Tibial nerve (tissue), 4 donors: ENCODE measurements at regions not wholly inside any gene's neighbourhood (a gene's known extent, or its start where the extent isn't known, plus 50 kb on each side); places are given as distances from the start of the nearest gene placed in this dataset.

Experiments used
- DNase-seq, 2 donors: peaks; one replicate each; pipeline ENCODE4 v3.0.0-alpha.2; 2019; ENCODE audit warnings: low spot score in 2 of 2
- H3K27ac ChIP-seq, 4 donors: fragments of 200-600 bp; sonication (generic) in 3 of 4; one replicate each; pipeline ENCODE4 v1.5.1; 2017 to 2019; ENCODE audit warnings: mild to moderate bottlenecking in 1 of 4
- H3K27me3 ChIP-seq, 2 donors: fragments of 200-600 bp; sonication (generic) in 1 of 2; one replicate each; pipeline versions ENCODE4 v1.5.1 to v1.6.0; 2017 to 2019
- H3K36me3 ChIP-seq, 3 donors: fragments of 200-600 bp; sonication (generic); one replicate each; pipeline ENCODE4 v1.5.1; 2018 to 2019
- H3K4me1 ChIP-seq, 4 donors: fragments of 200-600 bp; sonication (generic) in 3 of 4; one replicate each; pipeline ENCODE4 v1.5.1; 2017 to 2019
- H3K4me3 ChIP-seq, 4 donors: fragments of 200-600 bp; sonication (generic) in 3 of 4; one replicate each; pipeline ENCODE4 v1.5.1; 2017 to 2019; ENCODE audit warnings: mild to moderate bottlenecking in 1 of 4, moderate library complexity in 1 of 4
- H3K9me3 ChIP-seq, 4 donors: fragments of 200-600 bp; sonication (generic) in 3 of 4; one replicate each; pipeline ENCODE4 v1.5.1; 2017 to 2019
- CTCF ChIP-seq, 5 experiments: fragments of 200-600 bp in 3 of 5; fragments of 450-650 bp in 2 of 5; sonication (generic) in 3 of 5; IDR thresholded peaks; one replicate each; pipeline ENCODE4 v1.5.1; 2016 to 2019; ENCODE audit warnings: antibody characterized with exemption in 5 of 5, mild to moderate bottlenecking in 3 of 5, moderate library complexity in 2 of 5
- EP300 ChIP-seq, 2 donors: sonication (generic); formaldehyde crosslinking; IDR thresholded peaks; one replicate each; pipeline ENCODE4 v1.6.1; 2017; ENCODE audit warnings: antibody characterized with exemption in 2 of 2, mild to moderate bottlenecking in 1 of 2
- POLR2A ChIP-seq, 2 donors: fragments of 450-650 bp; IDR thresholded peaks; one replicate each; pipeline ENCODE4 v1.6.1; 2017; ENCODE audit warnings: antibody characterized with exemption in 2 of 2, mild to moderate bottlenecking in 2 of 2, moderate library complexity in 2 of 2
- WGBS, 2 donors: methylation state at CpG; one replicate each; pipeline ENCODE4 v1.1.5; 2018; 5-methylcytosine and 5-hydroxymethylcytosine counted together

DNA sequence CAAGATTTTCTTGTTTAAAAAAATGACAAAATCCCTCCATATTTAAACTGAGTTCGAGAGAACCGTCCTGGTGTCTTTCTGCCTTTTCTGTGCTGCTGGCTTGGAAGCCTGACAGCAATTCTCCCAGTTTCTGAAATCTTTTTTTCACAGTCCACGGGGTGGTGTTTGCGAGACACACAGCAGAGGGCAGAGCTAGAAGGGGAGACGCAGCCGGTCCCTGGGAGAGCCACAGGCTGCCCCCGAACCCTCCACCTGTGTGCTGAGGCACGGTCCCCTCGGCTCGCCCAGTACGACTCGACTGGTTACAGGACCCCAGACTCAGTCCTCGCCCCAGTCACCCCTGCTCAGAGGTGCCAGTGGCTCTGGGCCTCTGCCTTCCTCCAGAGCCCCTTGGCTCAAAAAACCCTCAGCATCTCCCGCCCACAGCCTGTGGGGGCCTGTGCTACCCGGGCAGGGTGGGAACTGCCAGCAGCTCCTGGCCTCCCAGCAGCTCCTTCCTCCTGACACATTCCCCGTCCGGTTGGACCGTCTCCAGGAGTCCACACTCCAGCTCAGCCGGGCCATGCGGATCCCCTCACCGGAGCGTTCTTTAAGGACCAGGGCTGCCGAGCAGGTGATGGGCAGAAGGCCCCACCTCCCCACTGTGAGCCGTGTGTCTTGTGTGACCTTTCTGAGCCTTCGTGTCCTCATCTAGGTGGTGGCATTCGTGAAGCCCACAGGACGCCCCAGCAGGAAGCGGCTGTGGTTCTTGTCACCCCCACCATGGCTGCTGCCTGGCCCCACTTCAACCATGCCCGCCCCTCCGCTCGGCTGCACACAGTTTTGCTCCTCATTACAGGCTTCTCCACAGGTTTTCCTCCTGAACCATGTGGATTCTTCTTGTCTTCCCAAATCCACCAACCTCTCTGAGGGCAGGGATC lies 52.3 kb upstream of the EN2 start:
- peaks cover 0 to 7% (median 0%) of the 10 kb centered on the region in 4 donors for H3K9me3 ChIP-seq
- H3K36me3 ChIP-seq: no peaks in the 10 kb centered on the region
- H3K27me3 ChIP-seq: peaks cover 0 to 63% of the 10 kb centered on the region in 2 donors
- no peak overlapping the region for H3K27ac ChIP-seq
- no peak for DNase-seq
- TF ChIP-seq POLR2A (IDR thresholded peaks at IDR 0.05) (no peak), EP300 (IDR thresholded peaks at IDR 0.05) (no peak), CTCF (IDR thresholded peaks at IDR 0.05) (no peak)
- H3K4me3 ChIP-seq: no peak overlapping the region
- H3K4me1 ChIP-seq: peaks cover 0 to 5% (median 0%) of the 10 kb centered on the region in 4 donors
- WGBS, 2 donors: 31 to 38% methylated on average over 21 to 31 of the region's 31 CpGs

DNA sequence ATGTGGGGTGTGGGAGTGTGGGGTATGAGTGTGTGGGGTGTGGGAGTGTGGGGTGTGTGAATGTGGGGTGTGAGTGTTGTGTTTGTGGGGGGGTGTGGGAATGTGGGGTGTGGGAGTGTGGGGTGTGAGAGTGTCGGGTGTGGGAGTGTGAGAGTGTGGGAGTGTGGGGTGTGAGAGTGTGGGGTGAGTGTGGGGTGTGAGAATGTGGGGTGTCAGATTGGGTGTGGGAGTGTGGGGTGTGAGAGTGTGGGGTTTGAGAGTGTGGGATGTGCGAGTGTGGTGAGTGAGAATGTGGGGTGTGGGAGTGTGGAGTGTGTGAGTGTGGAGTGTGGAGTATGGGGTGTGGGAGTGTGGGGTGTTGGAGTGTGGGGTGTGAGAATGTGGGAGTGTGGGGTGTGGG lies 50.1 kb upstream of the EN2 start:
- 87% methylated on average over 2 of the region's 2 CpGs; no CpG with 5 or more reads in 1 of the 2 donors for WGBS, 2 donors
- H3K27me3 ChIP-seq: peaks cover 0 to 67% of the 10 kb centered on the region in 2 donors
- no peak overlapping the region for H3K4me3 ChIP-seq
- H3K36me3 ChIP-seq: no peaks in the 10 kb centered on the region
- no peaks in the 10 kb centered on the region for H3K9me3 ChIP-seq
- peaks cover 0 to 5% (median 0%) of the 10 kb centered on the region in 4 donors for H3K4me1 ChIP-seq
- no peak for TF ChIP-seq POLR2A (IDR thresholded peaks at IDR 0.05)
- no peak for TF ChIP-seq CTCF (IDR thresholded peaks at IDR 0.05)
- no peak for TF ChIP-seq EP300 (IDR thresholded peaks at IDR 0.05)
- H3K27ac ChIP-seq: no peak overlapping the region
- no peak for DNase-seq
